Uterus (tissue), 2 donors: ENCODE measurements at regions not wholly inside any gene's neighbourhood (a gene's known extent, or its start where the extent isn't known, plus 50 kb on each side); places are given as distances from the start of the nearest gene placed in this dataset.

Experiments
- CTCF ChIP-seq, 4 experiments: fragments of 200-600 bp in 2 of 4; fragments of 450-650 bp in 2 of 4; sonication (generic) in 2 of 4; IDR thresholded peaks; one replicate each; pipeline ENCODE4 v1.5.1; 2016 to 2019; ENCODE audit warnings: antibody characterized with exemption in 4 of 4, mild to moderate bottlenecking in 2 of 4, moderate library complexity in 1 of 4
- POLR2A ChIP-seq, 2 donors: fragments of 450-650 bp; IDR thresholded peaks; one replicate each; pipeline ENCODE4 v1.6.1; 2016; ENCODE audit warnings: antibody characterized with exemption in 2 of 2, mild to moderate bottlenecking in 1 of 2, moderate library complexity in 1 of 2

- TF ChIP-seq CTCF (IDR thresholded peaks at IDR 0.05) (no peak), POLR2A (IDR thresholded peaks at IDR 0.05) (no peak)
Measured at GRCh38 chr10:8337332-8337651, 282.8 kb downstream of the GATA3 start.
